SU-DHL-6 (cell line): ENCODE measurements at regions not wholly inside any gene's neighbourhood (a gene's known extent, or its start where the extent isn't known, plus 50 kb on each side); places are given as distances from the start of the nearest gene placed in this dataset.

Source experiments
- EZH2phosphoT487 ChIP-seq: fragments of 200-600 bp; sonication (generic), shearing (Covaris generic); conservative IDR thresholded peaks from 2 replicates; pipeline ENCODE4 v1.6.1; 2018; ENCODE audit warnings: mild to moderate bottlenecking, antibody characterized with exemption, low read length, moderate library complexity, mixed read lengths
- TF ChIP-seq, protein P1 (sequence below): fragments of 200-600 bp; sonication (generic); IDR thresholded peaks from one replicate; pipeline ENCODE4 v1.5.1; 2017; ENCODE audit warnings: antibody characterized with exemption, mild to moderate bottlenecking, low read length, moderate library complexity; ENCODE audit not compliant: insufficient read depth, poor library complexity, severe bottlenecking

- TF ChIP-seq, protein P1, sequence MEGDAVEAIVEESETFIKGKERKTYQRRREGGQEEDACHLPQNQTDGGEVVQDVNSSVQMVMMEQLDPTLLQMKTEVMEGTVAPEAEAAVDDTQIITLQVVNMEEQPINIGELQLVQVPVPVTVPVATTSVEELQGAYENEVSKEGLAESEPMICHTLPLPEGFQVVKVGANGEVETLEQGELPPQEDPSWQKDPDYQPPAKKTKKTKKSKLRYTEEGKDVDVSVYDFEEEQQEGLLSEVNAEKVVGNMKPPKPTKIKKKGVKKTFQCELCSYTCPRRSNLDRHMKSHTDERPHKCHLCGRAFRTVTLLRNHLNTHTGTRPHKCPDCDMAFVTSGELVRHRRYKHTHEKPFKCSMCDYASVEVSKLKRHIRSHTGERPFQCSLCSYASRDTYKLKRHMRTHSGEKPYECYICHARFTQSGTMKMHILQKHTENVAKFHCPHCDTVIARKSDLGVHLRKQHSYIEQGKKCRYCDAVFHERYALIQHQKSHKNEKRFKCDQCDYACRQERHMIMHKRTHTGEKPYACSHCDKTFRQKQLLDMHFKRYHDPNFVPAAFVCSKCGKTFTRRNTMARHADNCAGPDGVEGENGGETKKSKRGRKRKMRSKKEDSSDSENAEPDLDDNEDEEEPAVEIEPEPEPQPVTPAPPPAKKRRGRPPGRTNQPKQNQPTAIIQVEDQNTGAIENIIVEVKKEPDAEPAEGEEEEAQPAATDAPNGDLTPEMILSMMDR, result no peak
- TF ChIP-seq EZH2phosphoT487, result no peak
Observed at GRCh38 chr9:29439961-29440360, 1866.7 kb upstream of the C9orf72 start.
